Body of pancreas (tissue), 4 donors: ENCODE measurements at regions not wholly inside any gene's neighbourhood (a gene's known extent, or its start where the extent isn't known, plus 50 kb on each side); places are given as distances from the start of the nearest gene placed in this dataset.

Source experiments
- ATAC-seq: fragments of 150-250 bp; one replicate; pipeline ENCODE4 v1.9.1; 2016
- DNase-seq, 4 donors: peaks; one replicate each; pipeline ENCODE4 v3.0.0-alpha.2; 2019
- H3K27ac ChIP-seq, 4 donors: fragments of 200-600 bp; sonication (generic); 1 replicate in 3 of 4; 2 replicates in 1 of 4; pipeline versions ENCODE4 v1.5.1 to v1.6.1; 2016 to 2019; ENCODE audit warnings: mild to moderate bottlenecking in 1 of 4, mixed read lengths in 1 of 4, moderate library complexity in 1 of 4
- H3K27me3 ChIP-seq, 2 donors: fragments of 200-600 bp; sonication (generic); one replicate each; pipeline ENCODE4 v1.6.0; 2016; ENCODE audit warnings: mild to moderate bottlenecking in 1 of 2
- H3K36me3 ChIP-seq, 2 donors: fragments of 200-600 bp; sonication (generic); replicated peaks in 1 of 2; 2 replicates each; pipeline ENCODE4 v1.5.1; 2016; ENCODE audit warnings: low read depth in 2 of 2; ENCODE audit not compliant: insufficient read depth in 1 of 2
- H3K4me1 ChIP-seq: fragments of 200-600 bp; sonication (generic); one replicate; pipeline ENCODE4 v1.6.0; 2016
- H3K4me3 ChIP-seq, 2 donors: fragments of 200-600 bp; sonication (generic); 1 replicate in 1 of 2; 2 replicates in 1 of 2; pipeline ENCODE4 v1.5.1; 2016 to 2019
- H3K9me3 ChIP-seq, 3 donors: fragments of 200-600 bp; sonication (generic); 1 replicate in 2 of 3; 2 replicates in 1 of 3; pipeline ENCODE4 v1.5.1; 2016
- POLR2A ChIP-seq, 3 donors: fragments of 450-650 bp; IDR thresholded peaks; one replicate each; pipeline ENCODE4 v1.6.1; 2016; ENCODE audit warnings: antibody characterized with exemption in 3 of 3, mild to moderate bottlenecking in 2 of 3
- WGBS, 2 donors: methylation state at CpG; one replicate each; pipeline ENCODE4 v1.1.5; 2017; 5-methylcytosine and 5-hydroxymethylcytosine counted together
- intact Hi-C: fragments of 100-400 bp; cut with DNase I; formaldehyde crosslinking; loops from one replicate; pipeline ENCODE4 v1.15.1; 2023
- TF ChIP-seq, protein P1 (sequence below), 7 experiments: fragments of 450-650 bp in 4 of 7; fragments of 200-600 bp in 3 of 7; sonication (generic) in 3 of 7; IDR thresholded peaks; one replicate each; pipeline ENCODE4 v1.5.1; 2016 to 2019; ENCODE audit warnings: antibody characterized with exemption in 7 of 7

- Histone ChIP-seq H3K4me3 (no peak overlapping the region), H3K9me3 (peaks cover 0 to 7% (median 0%) of the 10 kb centered on the region in 3 donors), H3K27me3 (no peaks in the 10 kb centered on the region), H3K36me3 (no peaks in the 10 kb centered on the region), H3K27ac (no peak overlapping the region), H3K4me1 (no peaks in the 10 kb centered on the region)
- TF ChIP-seq, protein P1, sequence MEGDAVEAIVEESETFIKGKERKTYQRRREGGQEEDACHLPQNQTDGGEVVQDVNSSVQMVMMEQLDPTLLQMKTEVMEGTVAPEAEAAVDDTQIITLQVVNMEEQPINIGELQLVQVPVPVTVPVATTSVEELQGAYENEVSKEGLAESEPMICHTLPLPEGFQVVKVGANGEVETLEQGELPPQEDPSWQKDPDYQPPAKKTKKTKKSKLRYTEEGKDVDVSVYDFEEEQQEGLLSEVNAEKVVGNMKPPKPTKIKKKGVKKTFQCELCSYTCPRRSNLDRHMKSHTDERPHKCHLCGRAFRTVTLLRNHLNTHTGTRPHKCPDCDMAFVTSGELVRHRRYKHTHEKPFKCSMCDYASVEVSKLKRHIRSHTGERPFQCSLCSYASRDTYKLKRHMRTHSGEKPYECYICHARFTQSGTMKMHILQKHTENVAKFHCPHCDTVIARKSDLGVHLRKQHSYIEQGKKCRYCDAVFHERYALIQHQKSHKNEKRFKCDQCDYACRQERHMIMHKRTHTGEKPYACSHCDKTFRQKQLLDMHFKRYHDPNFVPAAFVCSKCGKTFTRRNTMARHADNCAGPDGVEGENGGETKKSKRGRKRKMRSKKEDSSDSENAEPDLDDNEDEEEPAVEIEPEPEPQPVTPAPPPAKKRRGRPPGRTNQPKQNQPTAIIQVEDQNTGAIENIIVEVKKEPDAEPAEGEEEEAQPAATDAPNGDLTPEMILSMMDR (IDR thresholded peaks at IDR 0.05) = no peak
- 25 to 50% methylated on average over 1 of the region's 1 CpG for WGBS, 2 donors
- no peak for ATAC-seq
- no peak for DNase-seq
- intact Hi-C loops = no loop called here
Observed at GRCh38 chr19:31894451-31894850, 451.0 kb upstream of the ZNF507 start.

GRCh38 chr19:31897292-31897691 is 448.1 kb upstream of the ZNF507 start:
- WGBS, 2 donors = 78 to 79% methylated on average over 3 of the region's 3 CpGs
- DNase-seq (no peak), ATAC-seq (no peak)
- H3K27me3 ChIP-seq = no peaks in the 10 kb centered on the region
- no peak overlapping the region for H3K27ac ChIP-seq
- no peaks in the 10 kb centered on the region for H3K36me3 ChIP-seq
- no peak overlapping the region for H3K4me3 ChIP-seq
- H3K4me1 ChIP-seq = no peaks in the 10 kb centered on the region
- intact Hi-C loops = no loop called here
- no peak for TF ChIP-seq POLR2A (IDR thresholded peaks at IDR 0.05)
- TF ChIP-seq, protein P1 (IDR thresholded peaks at IDR 0.05) = no peak
- peaks cover 0 to 5% (median 0%) of the 10 kb centered on the region in 3 donors for H3K9me3 ChIP-seq

GRCh38 chr19:31900991-31901390 is 444.4 kb upstream of the ZNF507 start:
- H3K9me3 ChIP-seq = no peaks in the 10 kb centered on the region
- H3K4me3 ChIP-seq = no peak overlapping the region
- WGBS, 2 donors = 60 to 65% methylated on average over 2 of the region's 2 CpGs
- no peak overlapping the region for H3K27ac ChIP-seq
- DNase-seq (no peak), ATAC-seq (no peak)
- no peaks in the 10 kb centered on the region for H3K4me1 ChIP-seq
- H3K27me3 ChIP-seq = no peaks in the 10 kb centered on the region
- TF ChIP-seq POLR2A (IDR thresholded peaks at IDR 0.05) = no peak
- TF ChIP-seq, protein P1 (IDR thresholded peaks at IDR 0.05) = no peak
- intact Hi-C loops = no loop called here
- no peaks in the 10 kb centered on the region for H3K36me3 ChIP-seq

- Histone ChIP-seq H3K4me1 (no peaks in the 10 kb centered on the region), H3K27ac (no peak overlapping the region), H3K4me3 (no peak overlapping the region), H3K36me3 (no peaks in the 10 kb centered on the region), H3K9me3 (no peaks in the 10 kb centered on the region), H3K27me3 (no peaks in the 10 kb centered on the region)
- 64 to 89% methylated on average over 1 of the region's 1 CpG for WGBS, 2 donors
- no peak for DNase-seq
- TF ChIP-seq POLR2A (IDR thresholded peaks at IDR 0.05) = no peak
- TF ChIP-seq, protein P1 (IDR thresholded peaks at IDR 0.05) = no peak
- intact Hi-C loops = no loop called here
- ATAC-seq = no peak
Observed at GRCh38 chr19:31902821-31903220, 442.6 kb upstream of the ZNF507 start.

DNA sequence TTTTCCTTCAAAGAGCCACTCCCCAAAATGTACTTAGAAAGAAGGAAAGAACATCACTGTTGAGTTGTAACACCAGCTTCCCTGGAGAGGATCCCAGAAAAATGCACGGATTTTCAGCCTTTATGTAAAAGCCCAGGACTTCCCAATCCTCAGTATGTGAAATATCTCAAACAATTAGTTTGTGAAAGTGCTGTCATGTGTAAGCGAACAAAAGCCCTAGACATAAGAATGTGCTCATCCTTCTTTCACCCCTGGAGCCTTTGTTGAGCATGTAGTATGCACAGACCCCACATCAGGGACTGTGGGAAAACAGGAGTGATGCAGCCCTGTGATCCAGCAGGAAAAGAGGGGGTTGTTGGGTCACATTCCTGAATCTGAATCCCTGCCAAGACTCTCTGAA is 441.4 kb upstream of the ZNF507 start:
- 41 to 52% methylated on average over 2 of the region's 2 CpGs for WGBS, 2 donors
- DNase-seq = no peak

More for the DNA sequence above, 441.4 kb upstream of the ZNF507 start:
- no peak overlapping the region for H3K4me3 ChIP-seq
- H3K36me3 ChIP-seq = no peaks in the 10 kb centered on the region
- no peaks in the 10 kb centered on the region for H3K27me3 ChIP-seq
- H3K27ac ChIP-seq = no peak overlapping the region
- H3K9me3 ChIP-seq = no peaks in the 10 kb centered on the region
- TF ChIP-seq, protein P1 (IDR thresholded peaks at IDR 0.05) = no peak
- TF ChIP-seq POLR2A (IDR thresholded peaks at IDR 0.05) = no peak
- no peaks in the 10 kb centered on the region for H3K4me1 ChIP-seq
- intact Hi-C loops = no loop called here
- ATAC-seq = no peak
